ENCODE measurements at regions not wholly inside any gene's neighbourhood (a gene's known extent, or its start where the extent isn't known, plus 50 kb on each side); places are given as distances from the start of the nearest gene placed in this dataset.
"Not testable (repeated sequence)": the region's sequence is repeated elsewhere in the genome, so short reads cannot be mapped to it uniquely, and the experiment has no call there.

DNA sequence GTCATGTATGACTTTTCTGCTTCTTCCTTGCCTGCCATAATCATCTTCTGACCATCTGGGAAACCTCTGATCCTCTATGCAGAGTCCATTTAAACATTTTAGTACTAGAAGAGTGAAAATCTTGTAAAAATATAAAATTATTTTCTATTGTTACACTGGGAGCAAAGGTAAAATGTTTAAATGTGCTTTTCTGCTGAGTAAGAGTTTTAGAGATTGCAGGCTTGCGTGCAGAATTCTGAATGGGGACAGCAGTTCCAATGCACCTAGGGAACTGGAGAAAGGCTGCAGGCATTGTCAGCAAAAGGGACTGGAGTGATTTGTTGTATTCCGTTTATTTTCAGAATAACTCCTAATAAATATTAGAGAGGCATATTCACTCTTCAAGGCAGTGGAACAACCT lies 180.7 kb downstream of the ZNF37A start:
- H3K27ac ChIP-seq (ENCODE audit: low read depth, low read length); CTCF ChIA-PET; H3K4me2 ChIP-seq (ENCODE audit: low read length); H3K4me1 ChIP-seq (ENCODE audit: control insufficient read depth in 1 of 2, insufficient read depth in 2 of 2, low read length in 2 of 2); H3K9me3 ChIP-seq (ENCODE audit: control insufficient read depth in 1 of 2, insufficient read depth in 1 of 2, low read depth in 1 of 2, low read length in 2 of 2); intact Hi-C loops (cut with micrococcal nuclease); H3K27me3 ChIP-seq (ENCODE audit: insufficient read depth, low read length); H3K9me2 ChIP-seq (ENCODE audit: insufficient read depth); H3K4me3 ChIP-seq (replicated peaks in 1 of 2; ENCODE audit: low read depth in 1 of 2, low read length in 2 of 2); RAD21 ChIA-PET (ENCODE audit: low non-redundant PET in 1 of 2, low total read pairs in 2 of 2, uncharacterized antibody in 2 of 2, unreplicated experiment in 2 of 2); H3K79me2 ChIP-seq (ENCODE audit: insufficient read depth, low read length); ATAC-seq; H3K36me3 ChIP-seq (ENCODE audit: control insufficient read depth in 1 of 2, insufficient read depth in 2 of 2, low read length in 2 of 2); H3K9ac ChIP-seq (ENCODE audit: low read length); DNase-seq (ENCODE audit: low read depth, low spot score); BruUV-seq (replicated peaks); H4K20me1 ChIP-seq (ENCODE audit: insufficient read depth); POLR2A ChIA-PET; H2AFZ ChIP-seq (ENCODE audit: low read depth, low read length, poor library complexity, severe bottlenecking): not testable (repeated sequence)

DNA sequence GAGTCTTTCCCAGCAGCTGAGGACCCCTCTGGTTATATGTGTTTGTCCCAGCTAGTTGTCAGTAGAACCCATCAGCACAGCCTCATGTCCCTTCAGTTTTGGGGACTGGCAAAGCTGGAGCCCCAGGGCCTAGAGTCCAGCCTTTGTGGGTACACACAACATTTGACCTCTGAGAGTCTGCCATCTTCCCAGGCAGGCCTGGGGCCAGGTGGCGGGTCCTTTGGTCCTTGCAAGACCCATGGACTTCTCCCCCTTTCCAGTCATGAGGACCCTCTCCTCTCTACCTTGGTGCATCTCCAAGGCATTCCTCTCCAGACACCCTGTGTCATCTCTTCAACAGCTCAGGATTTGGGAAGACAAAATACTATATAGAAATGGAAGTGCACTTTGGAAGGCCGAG lies 198.4 kb downstream of the ZNF37A start:
- H3K9me2 ChIP-seq (ENCODE audit: insufficient read depth); H3K9ac ChIP-seq (ENCODE audit: low read length); H2AFZ ChIP-seq (ENCODE audit: low read depth, low read length, poor library complexity, severe bottlenecking); H3K4me3 ChIP-seq (replicated peaks in 1 of 2; ENCODE audit: low read depth in 1 of 2, low read length in 2 of 2); BruUV-seq (replicated peaks); DNase-seq (ENCODE audit: low read depth, low spot score); H3K27me3 ChIP-seq (ENCODE audit: insufficient read depth, low read length); H3K9me3 ChIP-seq (ENCODE audit: control insufficient read depth in 1 of 2, insufficient read depth in 1 of 2, low read depth in 1 of 2, low read length in 2 of 2); H3K4me2 ChIP-seq (ENCODE audit: low read length); CTCF ChIA-PET; ATAC-seq; H3K27ac ChIP-seq (ENCODE audit: low read depth, low read length); RAD21 ChIA-PET (ENCODE audit: low non-redundant PET in 1 of 2, low total read pairs in 2 of 2, uncharacterized antibody in 2 of 2, unreplicated experiment in 2 of 2); H3K4me1 ChIP-seq (ENCODE audit: control insufficient read depth in 1 of 2, insufficient read depth in 2 of 2, low read length in 2 of 2); POLR2A ChIA-PET; H4K20me1 ChIP-seq (ENCODE audit: insufficient read depth); H3K79me2 ChIP-seq (ENCODE audit: insufficient read depth, low read length); H3K36me3 ChIP-seq (ENCODE audit: control insufficient read depth in 1 of 2, insufficient read depth in 2 of 2, low read length in 2 of 2): not testable (repeated sequence)
- intact Hi-C loops (cut with micrococcal nuclease) = loop anchor here (5.0 kb wide), 1 partner anchor 335 kb away; no protein-coding TSS in a partner anchor

- POLR2A ChIA-PET; H3K36me3 ChIP-seq (ENCODE audit: control insufficient read depth in 1 of 2, insufficient read depth in 2 of 2, low read length in 2 of 2); intact Hi-C loops (cut with micrococcal nuclease): not testable (repeated sequence)
Observed at GRCh38 chr10:38310111-38310510, 216.0 kb downstream of the ZNF37A start.

DNA sequence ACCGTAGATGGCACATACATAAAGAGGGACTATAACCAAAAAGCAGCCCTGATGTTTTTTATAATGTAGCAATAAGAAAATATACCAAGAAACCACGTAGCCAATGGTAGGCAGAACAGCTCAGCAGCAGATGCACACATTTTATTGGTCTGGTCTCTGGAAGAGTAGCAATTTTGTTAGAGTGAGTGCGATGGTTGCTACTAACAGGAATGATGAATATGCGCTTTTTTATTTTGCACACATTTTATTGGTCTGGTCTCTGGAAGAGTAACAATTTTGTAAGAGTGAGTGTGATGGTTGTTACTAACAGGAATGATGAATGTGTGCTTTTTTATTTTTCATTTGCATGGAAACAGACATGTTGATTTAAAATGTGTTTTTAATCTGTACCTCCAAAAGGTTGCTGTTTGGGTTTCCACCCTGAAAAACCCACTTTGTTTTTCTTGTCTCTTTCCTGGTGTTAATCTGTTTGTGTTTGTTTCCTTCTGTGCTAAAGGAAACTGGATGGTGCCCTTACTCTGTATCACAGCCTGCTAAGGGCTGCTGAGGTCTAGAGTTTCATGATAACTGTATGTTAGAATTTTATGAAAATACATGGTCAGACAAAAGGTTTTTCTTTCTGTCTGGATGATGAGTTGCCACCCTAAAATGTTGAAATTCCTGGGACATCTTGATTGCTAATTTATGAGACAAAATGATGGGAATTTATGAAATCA lies 221.1 kb downstream of the ZNF37A start:
- H3K27ac ChIP-seq (ENCODE audit: low read depth, low read length); intact Hi-C loops (cut with micrococcal nuclease); H2AFZ ChIP-seq (ENCODE audit: low read depth, low read length, poor library complexity, severe bottlenecking); CTCF ChIA-PET; H3K79me2 ChIP-seq (ENCODE audit: insufficient read depth, low read length); H3K9me2 ChIP-seq (ENCODE audit: insufficient read depth); H3K9me3 ChIP-seq (ENCODE audit: control insufficient read depth in 1 of 2, insufficient read depth in 1 of 2, low read depth in 1 of 2, low read length in 2 of 2); BruUV-seq (replicated peaks); H3K4me2 ChIP-seq (ENCODE audit: low read length); DNase-seq (ENCODE audit: low read depth, low spot score); H3K9ac ChIP-seq (ENCODE audit: low read length); RAD21 ChIA-PET (ENCODE audit: low non-redundant PET in 1 of 2, low total read pairs in 2 of 2, uncharacterized antibody in 2 of 2, unreplicated experiment in 2 of 2); H3K4me1 ChIP-seq (ENCODE audit: control insufficient read depth in 1 of 2, insufficient read depth in 2 of 2, low read length in 2 of 2); ATAC-seq; H4K20me1 ChIP-seq (ENCODE audit: insufficient read depth); H3K27me3 ChIP-seq (ENCODE audit: insufficient read depth, low read length); POLR2A ChIA-PET; H3K4me3 ChIP-seq (replicated peaks in 1 of 2; ENCODE audit: low read depth in 1 of 2, low read length in 2 of 2); H3K36me3 ChIP-seq (ENCODE audit: control insufficient read depth in 1 of 2, insufficient read depth in 2 of 2, low read length in 2 of 2): not testable (repeated sequence)

More at GRCh38 chr10:38310111-38310510, 216.0 kb downstream of the ZNF37A start:
- H3K4me3 ChIP-seq (replicated peaks in 1 of 2; ENCODE audit: low read depth in 1 of 2, low read length in 2 of 2); H4K20me1 ChIP-seq (ENCODE audit: insufficient read depth); ATAC-seq; H2AFZ ChIP-seq (ENCODE audit: low read depth, low read length, poor library complexity, severe bottlenecking); DNase-seq (ENCODE audit: low read depth, low spot score); RAD21 ChIA-PET (ENCODE audit: low non-redundant PET in 1 of 2, low total read pairs in 2 of 2, uncharacterized antibody in 2 of 2, unreplicated experiment in 2 of 2); H3K27ac ChIP-seq (ENCODE audit: low read depth, low read length); H3K4me1 ChIP-seq (ENCODE audit: control insufficient read depth in 1 of 2, insufficient read depth in 2 of 2, low read length in 2 of 2); H3K4me2 ChIP-seq (ENCODE audit: low read length); H3K9me2 ChIP-seq (ENCODE audit: insufficient read depth); H3K27me3 ChIP-seq (ENCODE audit: insufficient read depth, low read length); CTCF ChIA-PET; H3K79me2 ChIP-seq (ENCODE audit: insufficient read depth, low read length); H3K9ac ChIP-seq (ENCODE audit: low read length); H3K9me3 ChIP-seq (ENCODE audit: control insufficient read depth in 1 of 2, insufficient read depth in 1 of 2, low read depth in 1 of 2, low read length in 2 of 2); BruUV-seq (replicated peaks): not testable (repeated sequence)

Data from HCT116 (cell line).